ENCODE measurements at regions not wholly inside any gene's neighbourhood (a gene's known extent, or its start where the extent isn't known, plus 50 kb on each side); places are given as distances from the start of the nearest gene placed in this dataset.

DNA sequence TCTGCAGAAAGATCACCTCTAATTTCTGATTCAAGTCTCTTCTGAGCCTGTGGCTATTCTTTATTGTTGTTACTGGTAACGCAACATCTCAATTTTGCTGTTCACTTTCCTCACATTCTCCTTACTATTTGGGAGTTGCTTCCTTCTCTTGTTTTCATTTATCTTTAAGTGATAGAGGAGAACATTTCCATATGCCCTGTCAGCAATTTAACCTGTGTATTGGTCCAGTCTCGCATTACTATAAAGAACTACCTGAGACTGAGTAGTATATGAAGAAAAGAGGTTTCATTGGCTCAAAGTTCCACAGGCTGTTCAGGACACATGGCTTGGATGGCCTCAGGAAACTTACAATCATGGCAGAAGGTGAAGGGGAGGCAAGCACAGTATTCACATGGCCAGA, 1025.1 kb downstream of the OTOL1 start:
- H3K18ac ChIP-seq (ENCODE audit: insufficient read length, low read depth, low read length), result no peak overlapping the region
- Mint-ChIP-seq H3K4me3 (no peak overlapping the region), H3K9me3 (peaks cover 0 to 2% of the 10 kb centered on the region in 2 experiments; a peak in 2 of 5 replicates), H3K27me3 (ENCODE audit: low read depth) (no peaks in the 10 kb centered on the region), H3K36me3 (ENCODE audit: insufficient read depth in 1 of 3, low read depth in 3 of 3) (peaks cover 0 to 2% (median 1%) of the 10 kb centered on the region in 3 experiments; a peak in 3 of 7 replicates), H3K27ac (no peak overlapping the region), H3K4me1 (peaks cover 6 to 10% of the 10 kb centered on the region in 2 experiments; a peak in 3 of 4 replicates)
- H2BK5ac ChIP-seq (ENCODE audit: insufficient read length, low read length), result no peak overlapping the region
- H2AFZ ChIP-seq (ENCODE audit: low read length), result no peak overlapping the region
- no peak overlapping the region for H3K23ac ChIP-seq (ENCODE audit: insufficient read length, low read depth, low read length)
- H4K20me1 ChIP-seq (ENCODE audit: control insufficient read depth, insufficient read depth, insufficient read length), result no peaks in the 10 kb centered on the region
- no peak overlapping the region for H4K8ac ChIP-seq (replicated peaks; ENCODE audit: insufficient read length, low read depth, low read length)
- H3K23me2 ChIP-seq (ENCODE audit: insufficient read length, low read depth, low read length, poor library complexity, severe bottlenecking), result no peaks in the 10 kb centered on the region
- no peak overlapping the region for H3T11ph ChIP-seq (ENCODE audit: low read length)
- no CpG with 5 or more reads among the region's 2 CpGs for WGBS (ENCODE audit: extremely low coverage, insufficient read length, low lambda C conversion rate)
- no peak for DNase-seq
- no peak overlapping the region for H3K9ac ChIP-seq (ENCODE audit: extremely low read depth, insufficient read length, low read length)
- no peak overlapping the region for H3K4ac ChIP-seq (ENCODE audit: low read depth, low read length)
- TF ChIP-seq, protein P1, sequence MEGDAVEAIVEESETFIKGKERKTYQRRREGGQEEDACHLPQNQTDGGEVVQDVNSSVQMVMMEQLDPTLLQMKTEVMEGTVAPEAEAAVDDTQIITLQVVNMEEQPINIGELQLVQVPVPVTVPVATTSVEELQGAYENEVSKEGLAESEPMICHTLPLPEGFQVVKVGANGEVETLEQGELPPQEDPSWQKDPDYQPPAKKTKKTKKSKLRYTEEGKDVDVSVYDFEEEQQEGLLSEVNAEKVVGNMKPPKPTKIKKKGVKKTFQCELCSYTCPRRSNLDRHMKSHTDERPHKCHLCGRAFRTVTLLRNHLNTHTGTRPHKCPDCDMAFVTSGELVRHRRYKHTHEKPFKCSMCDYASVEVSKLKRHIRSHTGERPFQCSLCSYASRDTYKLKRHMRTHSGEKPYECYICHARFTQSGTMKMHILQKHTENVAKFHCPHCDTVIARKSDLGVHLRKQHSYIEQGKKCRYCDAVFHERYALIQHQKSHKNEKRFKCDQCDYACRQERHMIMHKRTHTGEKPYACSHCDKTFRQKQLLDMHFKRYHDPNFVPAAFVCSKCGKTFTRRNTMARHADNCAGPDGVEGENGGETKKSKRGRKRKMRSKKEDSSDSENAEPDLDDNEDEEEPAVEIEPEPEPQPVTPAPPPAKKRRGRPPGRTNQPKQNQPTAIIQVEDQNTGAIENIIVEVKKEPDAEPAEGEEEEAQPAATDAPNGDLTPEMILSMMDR (conservative IDR thresholded peaks at IDR 0.05), result no peak
- H3K79me1 ChIP-seq (ENCODE audit: insufficient read depth, low read depth, low read length, poor library complexity, severe bottlenecking), result no peaks in the 10 kb centered on the region
- H3K14ac ChIP-seq (ENCODE audit: insufficient read depth, low read length), result no peak overlapping the region
- H3K9me3 ChIP-seq (ENCODE audit: control insufficient read depth, low read depth, low read length), result no peaks in the 10 kb centered on the region
- no peak overlapping the region for H4K91ac ChIP-seq (ENCODE audit: insufficient read length, low read depth, low read length)
- no peak overlapping the region for H2BK15ac ChIP-seq (ENCODE audit: low read depth, low read length)
- no peaks in the 10 kb centered on the region for H3K4me1 ChIP-seq (ENCODE audit: insufficient read depth, low read length)
- no peak overlapping the region for H2BK20ac ChIP-seq (ENCODE audit: low read depth, low read length, poor library complexity, severe bottlenecking)
- H3K4me2 ChIP-seq (ENCODE audit: insufficient read depth, insufficient read length, low read length), result no peak overlapping the region
- no peak overlapping the region for H2BK120ac ChIP-seq (ENCODE audit: low read depth, low read length, poor library complexity, severe bottlenecking)
- no peak overlapping the region for H2BK12ac ChIP-seq (ENCODE audit: insufficient read length, low read depth, low read length)
- H2AK5ac ChIP-seq (ENCODE audit: insufficient read length, low read length), result no peak overlapping the region
- H3K79me2 ChIP-seq (ENCODE audit: insufficient read depth, low read length), result no peaks in the 10 kb centered on the region
- no peak overlapping the region for H4K5ac ChIP-seq (ENCODE audit: insufficient read length, low read depth, low read length)
- H3K27me3 ChIP-seq (ENCODE audit: insufficient read depth, low read length), result no peaks in the 10 kb centered on the region
- no peak overlapping the region for H3K56ac ChIP-seq (ENCODE audit: insufficient read length, low read depth, low read length)
- no peak overlapping the region for H3K27ac ChIP-seq (ENCODE audit: insufficient read length, low read depth, low read length)

All from H9 (cell line).